PC-3 (cell line): ENCODE measurements at regions not wholly inside any gene's neighbourhood (a gene's known extent, or its start where the extent isn't known, plus 50 kb on each side); places are given as distances from the start of the nearest gene placed in this dataset.

Source experiments
- ATAC-seq: fragments of 200-7000 bp; cut with Tn5 transposase; 2 replicates; pipeline ENCODE4 v1.9.1; 2020; ENCODE audit warnings: mild to moderate bottlenecking, moderate library complexity
- BruUV-seq: library from RNA; stranded (reverse); fragments of 400-500 nt; replicated peaks from 2 replicates; lab custom pipeline; 2021; lab: Mats Ljungman, UMichigan
- CTCF ChIA-PET: fragments of 300-600 bp; sonication (Branson Sonifier 250); formaldehyde crosslinking; loops from one replicate; lab custom pipeline; 2022; ENCODE audit warnings: antibody characterized with exemption; lab: Charles Lee
- POLR2A ChIA-PET: fragments of 300-600 bp; sonication (Branson Sonifier 250); formaldehyde crosslinking; loops from one replicate; lab custom pipeline; 2022; ENCODE audit warnings: antibody characterized with exemption; ENCODE audit not compliant: unreplicated experiment; lab: Charles Lee
- DNase-seq: peaks from one replicate; pipeline ENCODE4 v3.0.0-alpha.2; 2015
- H2AFZ ChIP-seq: fragments of 300-600 bp; sonication (generic); 2 replicates; pipeline ENCODE4 v1.6.0; 2016; ENCODE audit warnings: antibody characterized with exemption, low read length
- H3F3A ChIP-seq: fragments of 300-600 bp; sonication (generic); one replicate; pipeline ENCODE4 v1.6.0; 2017; ENCODE audit warnings: antibody characterized with exemption, low read length, control low read depth, mild to moderate bottlenecking; ENCODE audit not compliant: unreplicated experiment
- H3K27ac ChIP-seq: fragments of 300-600 bp; sonication (generic); 2 replicates; pipeline ENCODE4 v1.5.1; 2016; ENCODE audit warnings: mild to moderate bottlenecking, low read length
- H3K27me3 ChIP-seq: fragments of 300-600 bp; sonication (generic); 2 replicates; pipeline ENCODE4 v1.6.1; 2016; ENCODE audit warnings: low read length, mixed read lengths
- H3K36me3 ChIP-seq: fragments of 300-600 bp; sonication (generic); 2 replicates; pipeline ENCODE4 v1.6.1; 2016; ENCODE audit warnings: low read depth, mixed run types, low read length, mixed read lengths
- H3K4me1 ChIP-seq: fragments of 300-600 bp; sonication (generic); 2 replicates; pipeline ENCODE4 v1.5.1; 2016; ENCODE audit warnings: low read length; ENCODE audit not compliant: insufficient read depth
- H3K4me2 ChIP-seq: fragments of 300-600 bp; sonication (generic); 2 replicates; pipeline ENCODE4 v1.6.0; 2016; ENCODE audit warnings: low read length
- H3K4me3 ChIP-seq: fragments of 300-600 bp; sonication (generic); 2 replicates; pipeline ENCODE4 v1.5.1; 2016; ENCODE audit warnings: mild to moderate bottlenecking, low read length, mixed read lengths
- H3K79me2 ChIP-seq: fragments of 300-600 bp; sonication (generic); 2 replicates; pipeline ENCODE4 v1.6.1; 2017; ENCODE audit warnings: low read length, mixed read lengths
- H3K9ac ChIP-seq: fragments of 300-600 bp; sonication (generic); 2 replicates; pipeline ENCODE4 v1.6.0; 2016; ENCODE audit warnings: mild to moderate bottlenecking, low read length
- H3K9me2 ChIP-seq: fragments of 300-600 bp; sonication (generic); replicated peaks from 2 replicates; pipeline ENCODE4 v1.6.1; 2016; ENCODE audit warnings: mixed run types, low read length, mixed read lengths
- H3K9me3 ChIP-seq: fragments of 300-600 bp; sonication (generic); 2 replicates; pipeline ENCODE4 v1.6.1; 2016; ENCODE audit warnings: low read length, mixed read lengths
- H4K20me1 ChIP-seq: fragments of 300-600 bp; sonication (generic); 2 replicates; pipeline ENCODE4 v1.6.1; 2016; ENCODE audit warnings: low read length, mixed read lengths
- CTCF ChIP-seq: fragments of 300-600 bp; sonication (generic); conservative IDR thresholded peaks from 2 replicates; pipeline ENCODE4 v1.5.1; 2017; ENCODE audit warnings: antibody characterized with exemption, low read depth, mild to moderate bottlenecking, low read length
- EZH2 ChIP-seq: fragments of 300-600 bp; sonication (generic); IDR thresholded peaks from one replicate; pipeline ENCODE4 v1.6.1; 2017; ENCODE audit warnings: antibody characterized with exemption, mild to moderate bottlenecking, low read length; ENCODE audit not compliant: unreplicated experiment
- EZH2phosphoT487 ChIP-seq: fragments of 300-600 bp; sonication (generic); IDR thresholded peaks from 2 replicates; pipeline ENCODE4 v1.6.1; 2018; ENCODE audit warnings: mild to moderate bottlenecking, antibody characterized with exemption, low read length, borderline replicate concordance
- intact Hi-C: fragments of 100-400 bp; cut with micrococcal nuclease; formaldehyde crosslinking; loops from 2 replicates; pipeline ENCODE4 v1.9.0; 2023

- H3K36me3 ChIP-seq: no peaks in the 10 kb centered on the region
- ATAC-seq (peak; percentile 54), DNase-seq (peak; percentile 23)
- H3K9ac ChIP-seq: no peak overlapping the region
- no peak overlapping the region for H2AFZ ChIP-seq
- H3K27me3 ChIP-seq: 0 out of 2 replicates have a peak, but pooled peaks cover 9% of the 10 kb centered on the region
- intact Hi-C loops: no loop called here
- TF ChIP-seq EZH2phosphoT487: no peak
- no peak for TF ChIP-seq EZH2
- TF ChIP-seq CTCF: no peak
- H4K20me1 ChIP-seq: no peaks in the 10 kb centered on the region
- CTCF ChIA-PET: no interaction called here
- H3K4me3 ChIP-seq: no peak overlapping the region
- no TSS peak for BruUV-seq
- no peak overlapping the region for H3K27ac ChIP-seq
- no peaks in the 10 kb centered on the region for H3K9me2 ChIP-seq
- no peaks in the 10 kb centered on the region for H3K79me2 ChIP-seq
- POLR2A ChIA-PET: no interaction called here
- no peaks in the 10 kb centered on the region for H3K9me3 ChIP-seq
- H3F3A ChIP-seq: no peaks in the 10 kb centered on the region
- 0 out of 2 replicates have a peak, but pooled peaks cover 5% of the 10 kb centered on the region for H3K4me1 ChIP-seq
- no peak overlapping the region for H3K4me2 ChIP-seq
Measured at GRCh38 chr3:184459355-184459754, 79.5 kb downstream of the CHRD start.

- POLR2A ChIA-PET: no interaction called here
- CTCF ChIA-PET: no interaction called here
- intact Hi-C loops: no loop called here
- no TSS peak for BruUV-seq
- Histone ChIP-seq H4K20me1 (no peaks in the 10 kb centered on the region), H3K4me2 (no peak overlapping the region), H3K79me2 (no peaks in the 10 kb centered on the region), H3K36me3 (no peaks in the 10 kb centered on the region), H3K4me1 (0 out of 2 replicates have a peak, but pooled peaks cover 5% of the 10 kb centered on the region), H3K27me3 (0 out of 2 replicates have a peak, but pooled peaks cover 9% of the 10 kb centered on the region), H3F3A (no peaks in the 10 kb centered on the region), H3K9ac (no peak overlapping the region), H3K9me2 (no peaks in the 10 kb centered on the region), H2AFZ (no peak overlapping the region), H3K4me3 (no peak overlapping the region), H3K27ac (no peak overlapping the region), H3K9me3 (no peaks in the 10 kb centered on the region)
- no peak for ATAC-seq
- no peak for DNase-seq
- TF ChIP-seq CTCF: no peak
- no peak for TF ChIP-seq EZH2phosphoT487
- TF ChIP-seq EZH2: no peak
Measured at GRCh38 chr3:184460276-184460675, 80.4 kb downstream of the CHRD start.

- ChIA-PET CTCF (no interaction called here), POLR2A (no interaction called here)
- Histone ChIP-seq H3F3A (no peaks in the 10 kb centered on the region), H3K27me3 (0 out of 2 replicates have a peak, but pooled peaks cover 8% of the 10 kb centered on the region), H3K4me3 (no peak overlapping the region), H3K9me2 (no peaks in the 10 kb centered on the region), H3K4me1 (0 out of 2 replicates have a peak, but pooled peaks cover 5% of the 10 kb centered on the region), H3K27ac (no peak overlapping the region), H2AFZ (no peak overlapping the region), H3K36me3 (no peaks in the 10 kb centered on the region), H3K9me3 (no peaks in the 10 kb centered on the region), H3K9ac (no peak overlapping the region), H4K20me1 (no peaks in the 10 kb centered on the region), H3K79me2 (no peaks in the 10 kb centered on the region), H3K4me2 (no peak overlapping the region)
- no peak for ATAC-seq
- no TSS peak for BruUV-seq
- DNase-seq: no peak
- intact Hi-C loops: no loop called here
- TF ChIP-seq EZH2 (no peak), CTCF (no peak), EZH2phosphoT487 (no peak)
Measured at GRCh38 chr3:184461219-184461618, 81.4 kb downstream of the CHRD start.
